Activated T-cell treated with anti-CD3 and anti-CD28 coated beads, Interleukin-2, amount 50 U/mL, for 4 hours (primary cell): ENCODE measurements at regions not wholly inside any gene's neighbourhood (a gene's known extent, or its start where the extent isn't known, plus 50 kb on each side); places are given as distances from the start of the nearest gene placed in this dataset.

ENCODE experiments used
- ATAC-seq, 2 donors: fragments of 200-7000 bp; cut with Tn5 transposase; one replicate each; pipeline ENCODE4 v1.10.0; 2021
- DNase-seq: peaks from one replicate; pipeline ENCODE4 v3.0.0-alpha.2; 2020
- H3K27me3 Mint-ChIP-seq: one replicate; pipeline ENCODE4 v1.8.0; 2021; ENCODE audit warnings: low read depth, mixed read lengths
- H3K36me3 Mint-ChIP-seq: one replicate; pipeline ENCODE4 v1.8.0; 2022; ENCODE audit warnings: mixed read lengths; ENCODE audit not compliant: insufficient read depth
- H3K4me1 Mint-ChIP-seq: one replicate; pipeline ENCODE4 v1.8.0; 2021; ENCODE audit warnings: low read depth, mixed read lengths
- H3K4me3 Mint-ChIP-seq: one replicate; pipeline ENCODE4 v1.8.0; 2021; ENCODE audit warnings: mild to moderate bottlenecking, moderate library complexity, mixed read lengths
- H3K9me3 Mint-ChIP-seq: one replicate; pipeline ENCODE4 v1.8.0; 2021; ENCODE audit warnings: mixed read lengths

DNA sequence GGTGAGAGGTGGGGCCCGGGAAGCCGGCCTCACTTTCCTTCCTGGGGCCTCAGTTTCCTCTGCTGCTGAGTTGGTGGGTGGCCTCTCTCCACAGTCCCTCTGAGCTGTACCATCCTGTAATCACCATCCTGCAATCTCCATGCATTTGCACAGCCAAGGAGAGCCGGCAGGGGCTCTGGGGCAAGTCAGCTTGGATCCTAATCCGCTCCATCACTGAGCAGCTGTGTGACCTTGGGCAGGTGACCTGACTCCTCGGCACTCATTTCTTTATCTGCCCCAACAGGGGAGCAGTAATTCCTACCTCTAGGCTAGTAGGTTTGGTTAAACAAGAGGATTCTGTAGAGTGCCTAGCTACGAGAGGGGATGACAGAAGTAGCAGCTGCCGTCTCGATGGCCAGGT lies 88.2 kb upstream of the ZNF618 start:
- no peak overlapping the region for H3K4me3 Mint-ChIP-seq
- ATAC-seq: no peak
- no peaks in the 10 kb centered on the region for H3K4me1 Mint-ChIP-seq
- peaks cover 3% of the 10 kb centered on the region for H3K27me3 Mint-ChIP-seq
- DNase-seq: no peak
- H3K9me3 Mint-ChIP-seq: no peaks in the 10 kb centered on the region
- no peaks in the 10 kb centered on the region for H3K36me3 Mint-ChIP-seq

DNA sequence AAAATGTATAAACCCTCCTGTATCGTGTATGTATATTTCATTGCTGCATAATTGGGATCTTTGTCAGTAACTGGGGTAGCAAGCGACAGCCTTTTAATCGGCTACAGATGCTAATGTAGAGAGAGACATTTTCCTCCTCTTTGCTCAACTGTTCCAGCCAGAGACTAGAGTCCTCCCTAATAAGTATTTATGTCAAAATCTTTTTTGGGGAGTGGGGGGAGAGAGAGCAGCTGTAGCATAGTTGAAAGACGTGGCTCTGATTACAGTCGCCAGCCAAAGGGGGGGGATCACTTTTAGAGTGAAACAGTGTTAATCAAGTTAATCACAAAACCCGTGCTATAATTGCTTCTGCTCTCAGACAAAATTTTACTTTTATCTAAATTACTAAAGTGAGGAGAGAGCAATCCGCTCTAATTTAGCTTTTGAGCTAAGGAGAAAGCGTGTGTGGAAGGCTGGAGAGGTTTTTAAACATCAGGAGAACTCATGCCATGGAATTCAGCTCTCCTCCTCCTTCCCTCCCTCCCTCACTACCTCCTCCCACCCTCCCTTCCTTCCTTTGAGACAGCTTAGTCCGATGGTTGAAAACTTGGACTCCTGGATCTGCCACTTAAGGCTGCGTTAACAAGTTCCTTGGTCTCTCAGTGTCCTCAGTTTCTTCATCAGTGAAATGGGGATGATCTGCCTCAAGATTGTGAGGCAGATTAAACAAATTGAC lies 87.3 kb upstream of the ZNF618 start:
- Mint-ChIP-seq H3K36me3 (no peaks in the 10 kb centered on the region), H3K9me3 (no peaks in the 10 kb centered on the region), H3K27me3 (peaks cover 3% of the 10 kb centered on the region), H3K4me1 (no peaks in the 10 kb centered on the region), H3K4me3 (no peak overlapping the region)
- ATAC-seq (no peak), DNase-seq (no peak)

DNA sequence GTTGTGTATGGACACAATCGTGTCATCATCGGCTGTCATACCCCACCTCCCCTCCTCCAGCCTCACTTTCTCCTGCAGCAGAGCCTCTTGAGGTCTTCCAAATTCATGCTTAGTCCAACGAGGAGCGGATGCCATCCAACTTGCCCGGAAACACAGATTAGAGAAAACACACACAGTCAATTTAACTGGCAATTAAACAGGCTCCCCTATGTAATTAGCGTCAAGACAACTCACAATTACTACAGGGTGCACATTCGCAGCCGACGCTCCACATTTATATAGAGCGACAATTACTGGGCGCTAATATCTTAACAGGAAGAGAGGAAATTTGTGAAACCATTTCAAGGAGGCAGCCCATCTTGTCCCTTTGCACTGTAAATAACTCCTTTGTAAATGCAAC lies 86.0 kb upstream of the ZNF618 start:
- DNase-seq (no peak), ATAC-seq (no peak)
- Mint-ChIP-seq H3K9me3 (no peaks in the 10 kb centered on the region), H3K4me1 (no peaks in the 10 kb centered on the region), H3K36me3 (no peaks in the 10 kb centered on the region), H3K4me3 (no peak overlapping the region), H3K27me3 (no peaks in the 10 kb centered on the region)

DNA sequence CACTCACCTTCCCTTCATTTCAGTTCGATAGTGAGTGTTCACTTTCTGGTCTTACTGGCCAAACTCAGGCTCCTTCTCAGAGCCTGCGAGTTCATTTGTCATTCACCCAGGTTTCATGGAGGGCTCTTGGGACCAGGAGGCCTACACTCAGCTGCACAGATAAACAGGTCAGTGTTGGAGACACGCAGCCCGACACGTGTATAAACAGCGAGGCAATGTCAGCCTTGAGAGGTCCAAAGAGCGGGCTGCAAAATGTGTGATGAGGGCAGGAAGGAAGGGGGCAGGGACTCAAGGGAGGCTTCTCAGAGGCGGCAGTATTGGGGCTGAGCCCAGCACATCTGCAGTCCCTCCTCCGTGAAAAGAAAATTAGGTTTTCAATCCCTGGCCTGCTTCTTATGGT lies 82.6 kb upstream of the ZNF618 start:
- ATAC-seq: no peak
- Mint-ChIP-seq H3K9me3 (no peaks in the 10 kb centered on the region), H3K4me3 (no peak overlapping the region)

DNA sequence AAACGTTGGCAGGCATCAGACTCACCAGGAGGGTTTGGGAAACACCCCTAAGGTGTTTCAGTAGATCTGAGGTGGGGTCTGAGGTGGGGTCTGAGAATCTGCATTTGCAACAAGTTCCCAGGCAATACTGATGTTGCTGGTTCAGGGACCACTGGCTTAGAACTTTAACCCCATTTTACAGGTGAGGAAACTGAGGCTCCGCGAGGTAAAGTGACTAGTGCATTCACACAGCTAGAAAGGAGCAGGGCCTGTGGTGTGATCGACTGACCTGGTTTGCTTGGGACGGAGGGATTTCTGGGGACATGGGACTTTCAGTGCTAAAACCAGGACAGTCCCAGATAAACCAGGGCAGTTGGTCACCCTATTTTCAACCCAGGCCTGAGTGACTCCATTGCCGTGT lies 81.4 kb upstream of the ZNF618 start:
- ATAC-seq: no peak
- no peaks in the 10 kb centered on the region for H3K4me1 Mint-ChIP-seq
- no peaks in the 10 kb centered on the region for H3K36me3 Mint-ChIP-seq
- H3K9me3 Mint-ChIP-seq: no peaks in the 10 kb centered on the region
- DNase-seq: no peak
- no peak overlapping the region for H3K4me3 Mint-ChIP-seq
- H3K27me3 Mint-ChIP-seq: peaks cover 3% of the 10 kb centered on the region

More for the DNA sequence above, 82.6 kb upstream of the ZNF618 start:
- no peak for DNase-seq
- Mint-ChIP-seq H3K27me3 (peaks cover 3% of the 10 kb centered on the region), H3K36me3 (no peaks in the 10 kb centered on the region), H3K4me1 (no peaks in the 10 kb centered on the region)

DNA sequence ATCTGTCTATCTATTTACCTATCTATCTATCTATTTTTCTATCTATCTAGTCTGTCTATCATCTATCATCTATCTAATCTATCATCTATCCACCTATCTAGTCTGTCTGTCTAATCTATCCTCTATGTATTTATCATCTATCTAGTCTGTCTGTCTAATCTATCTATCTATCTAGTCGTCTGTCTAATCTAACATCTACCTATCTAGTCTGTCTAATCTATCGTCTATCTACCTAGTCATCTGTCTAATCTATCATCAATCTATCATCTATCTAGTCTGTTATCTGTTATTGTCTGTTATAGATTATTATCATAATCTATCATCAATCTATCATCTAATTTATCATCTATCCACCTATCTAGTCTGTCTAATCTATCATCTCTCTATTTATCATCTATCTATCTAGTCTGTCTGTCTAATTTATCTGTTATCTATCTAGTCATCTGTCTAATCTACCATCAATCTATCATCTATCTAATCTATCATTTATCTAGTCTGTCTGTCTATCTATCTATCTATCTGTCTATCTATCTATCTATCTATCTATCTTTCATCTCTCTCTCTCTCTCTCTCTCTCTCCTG lies 80.2 kb upstream of the ZNF618 start:
- H3K36me3 Mint-ChIP-seq: no peaks in the 10 kb centered on the region
- no peak overlapping the region for H3K4me3 Mint-ChIP-seq
- ATAC-seq: no peak
- DNase-seq: no peak
- H3K27me3 Mint-ChIP-seq: peaks cover 6% of the 10 kb centered on the region
- H3K4me1 Mint-ChIP-seq: no peaks in the 10 kb centered on the region
- no peaks in the 10 kb centered on the region for H3K9me3 Mint-ChIP-seq

DNA sequence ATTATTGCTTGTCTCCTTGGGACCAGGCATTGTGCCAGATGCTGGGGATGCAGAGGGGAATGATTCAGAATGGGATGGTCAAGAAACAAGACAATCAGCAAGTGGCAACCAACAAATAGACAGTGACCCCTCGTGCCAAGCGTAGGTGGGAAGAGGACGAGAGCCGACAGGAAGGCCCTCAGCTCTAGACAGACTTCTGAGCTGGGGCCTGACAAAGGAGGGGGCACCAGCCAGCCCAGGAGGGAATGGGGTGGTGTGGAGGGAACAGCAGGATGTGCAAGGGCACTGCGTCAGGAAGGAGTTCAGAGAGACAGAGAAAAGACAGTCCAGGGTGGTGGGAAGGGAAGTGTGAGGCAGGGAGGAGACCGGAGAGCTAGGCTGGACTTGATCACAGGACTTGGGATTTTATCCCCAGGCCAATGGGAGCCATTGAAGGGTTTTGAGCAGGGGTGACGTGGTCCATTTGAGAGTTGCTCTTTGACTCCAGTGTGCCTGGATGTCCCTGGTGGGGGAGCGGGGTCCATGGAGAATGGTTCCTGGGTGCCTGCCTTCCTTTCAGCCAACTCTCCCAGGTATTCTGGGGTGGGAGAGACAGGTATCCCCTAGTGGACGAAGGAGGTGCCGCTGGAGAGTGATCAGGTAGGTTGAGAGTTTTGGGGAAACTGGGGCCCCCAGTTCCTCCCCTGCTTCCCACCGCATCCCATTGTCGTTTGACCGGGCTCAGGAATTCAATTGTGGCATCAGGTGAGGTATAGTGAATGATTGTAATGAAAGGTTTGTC lies 79.3 kb upstream of the ZNF618 start:
- Mint-ChIP-seq H3K36me3 (no peaks in the 10 kb centered on the region), H3K27me3 (peaks cover 8% of the 10 kb centered on the region), H3K4me1 (no peaks in the 10 kb centered on the region), H3K9me3 (no peaks in the 10 kb centered on the region), H3K4me3 (no peak overlapping the region)
- ATAC-seq (no peak), DNase-seq (no peak)

DNA sequence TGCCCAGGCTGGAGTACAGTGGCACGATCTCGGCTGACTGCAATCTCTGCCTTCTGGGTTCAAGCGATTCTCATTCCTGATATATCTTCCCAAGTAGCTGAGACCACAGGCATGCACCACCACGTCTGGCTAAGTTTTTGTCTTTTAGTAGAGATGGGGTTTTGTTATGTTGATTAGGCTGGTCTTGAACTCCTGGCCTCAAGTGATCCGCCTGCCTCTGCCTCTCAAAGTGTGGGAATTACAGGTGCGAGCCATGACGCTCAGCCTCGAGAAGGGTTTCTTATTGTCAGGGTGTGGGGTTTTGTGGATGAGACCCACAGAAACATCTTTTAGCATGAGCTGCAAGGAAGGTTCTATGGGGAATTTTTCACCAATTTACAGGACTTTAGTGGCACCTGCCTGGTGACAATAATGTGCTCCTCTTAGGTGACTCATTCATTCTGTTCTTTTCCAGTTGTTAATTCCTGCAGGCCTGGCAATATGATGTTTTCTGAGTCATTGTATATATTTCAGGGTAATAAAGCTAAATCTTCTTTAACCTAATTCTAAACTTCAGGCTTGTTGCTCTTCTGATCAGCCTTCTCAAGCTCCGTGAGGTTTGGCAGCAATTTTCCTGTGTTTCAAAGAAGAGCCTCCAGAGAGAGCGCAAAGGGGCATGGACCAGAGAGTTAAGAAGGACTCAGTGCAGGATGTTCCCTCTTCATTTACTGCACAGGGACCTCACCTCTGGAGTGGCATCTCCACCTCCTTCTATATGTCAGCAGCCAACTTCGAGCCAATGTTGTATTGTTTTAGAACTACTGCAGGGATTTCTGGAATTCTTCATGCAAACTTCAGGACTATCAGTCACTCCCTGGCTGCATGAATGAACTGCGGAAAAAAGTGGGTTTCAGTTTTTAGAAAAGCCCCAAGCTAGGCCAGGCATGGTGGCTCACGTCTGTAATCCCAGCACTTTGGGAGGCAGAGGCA lies 77.8 kb upstream of the ZNF618 start:
- Mint-ChIP-seq H3K4me1 (no peaks in the 10 kb centered on the region), H3K36me3 (no peaks in the 10 kb centered on the region), H3K4me3 (no peak overlapping the region), H3K9me3 (no peaks in the 10 kb centered on the region), H3K27me3 (peaks cover 8% of the 10 kb centered on the region)
- DNase-seq (no peak), ATAC-seq (no peak)

DNA sequence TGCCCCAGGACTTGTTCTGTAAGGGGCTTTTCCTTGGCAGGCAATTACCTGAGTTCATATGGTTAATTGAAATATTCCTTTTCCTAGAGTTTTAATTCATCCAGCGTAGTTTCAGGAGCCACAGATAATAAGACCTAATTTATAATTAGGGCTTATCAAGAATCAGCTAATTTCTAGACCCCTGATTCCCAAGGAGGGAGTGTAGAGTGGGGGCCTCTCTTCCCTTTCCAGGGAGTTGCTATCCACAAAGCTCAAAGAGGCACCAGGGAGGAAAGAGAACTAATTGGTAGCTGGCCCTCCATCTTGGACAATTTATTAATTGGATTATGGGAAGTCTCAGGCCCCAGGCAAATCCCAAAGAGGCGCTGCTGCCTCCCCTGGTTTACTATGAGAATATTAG lies 75.8 kb upstream of the ZNF618 start:
- no peak for ATAC-seq
- no peak overlapping the region for H3K4me3 Mint-ChIP-seq
- H3K36me3 Mint-ChIP-seq: no peaks in the 10 kb centered on the region
- H3K9me3 Mint-ChIP-seq: no peaks in the 10 kb centered on the region
- H3K4me1 Mint-ChIP-seq: peaks cover 1% of the 10 kb centered on the region
- DNase-seq: no peak
- H3K27me3 Mint-ChIP-seq: peaks cover 10% of the 10 kb centered on the region

DNA sequence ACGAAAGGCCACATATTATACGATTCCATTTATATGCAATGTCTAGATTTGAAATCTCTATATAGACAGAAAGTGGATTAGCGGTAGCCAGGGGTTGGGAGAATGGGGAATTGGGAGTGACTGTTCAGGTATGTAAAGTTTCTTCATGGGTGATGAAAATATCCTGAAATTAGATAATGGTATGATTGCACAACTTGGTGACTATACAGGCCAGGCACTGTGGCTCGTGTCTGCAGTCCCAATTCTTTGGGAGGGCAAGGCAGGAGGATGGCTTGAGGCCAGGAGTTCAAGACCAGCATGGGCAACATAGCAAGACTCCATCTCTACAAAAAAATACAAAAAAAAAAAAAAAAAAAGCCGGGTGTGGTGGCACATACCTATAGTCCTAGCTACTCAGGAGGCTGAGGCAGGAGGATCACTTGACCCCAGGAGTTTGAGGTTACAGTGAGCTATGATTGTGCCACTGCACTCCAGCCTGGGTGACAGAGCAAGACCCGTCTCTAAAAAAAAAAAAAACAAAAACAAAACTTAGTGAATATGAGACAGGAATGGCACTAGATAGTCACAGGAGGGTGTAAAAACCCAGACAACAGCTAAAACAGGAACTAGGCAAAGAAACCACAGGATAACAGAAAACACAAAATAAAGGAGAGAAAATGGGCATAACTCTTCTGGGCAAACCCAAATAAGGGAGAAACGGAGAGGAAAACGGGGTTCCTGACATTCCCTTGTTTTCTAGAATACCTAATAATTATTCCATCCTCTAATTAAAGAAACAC lies 72.1 kb upstream of the ZNF618 start:
- Mint-ChIP-seq H3K4me3 (no peak overlapping the region), H3K4me1 (peaks cover 1% of the 10 kb centered on the region), H3K9me3 (no peaks in the 10 kb centered on the region), H3K36me3 (no peaks in the 10 kb centered on the region), H3K27me3 (peaks cover 11% of the 10 kb centered on the region)
- DNase-seq: no peak
- no peak for ATAC-seq

DNA sequence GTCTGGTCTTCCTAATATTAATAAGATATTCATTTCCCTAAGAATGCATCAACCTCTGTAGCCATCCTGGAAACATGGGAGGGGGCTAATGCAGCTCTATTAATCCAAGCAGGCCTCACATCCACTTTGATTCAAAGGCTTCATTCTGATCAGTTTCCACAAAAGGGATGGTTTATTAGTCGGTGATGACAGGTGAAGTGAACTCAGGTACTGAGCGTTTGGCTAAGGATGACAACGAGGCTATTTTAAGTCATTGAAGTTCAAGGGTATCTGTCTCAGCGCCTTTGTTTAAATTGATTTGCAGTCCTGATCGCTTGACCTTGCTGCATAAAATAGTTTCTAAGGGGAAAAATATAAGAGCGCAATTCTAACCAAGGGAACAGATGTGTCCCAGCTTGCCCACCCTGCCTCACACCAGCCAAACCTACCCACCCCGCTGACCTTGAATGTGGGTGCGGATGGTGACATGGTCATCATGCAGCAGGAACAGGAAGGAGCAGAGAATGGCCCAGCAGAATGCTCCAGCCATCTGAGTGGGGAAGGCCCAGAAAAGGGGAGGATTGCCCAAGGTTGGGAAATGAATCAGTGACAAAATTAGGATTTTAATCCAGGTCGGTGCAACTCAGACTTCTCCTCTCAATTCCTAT lies 70.5 kb upstream of the ZNF618 start:
- H3K9me3 Mint-ChIP-seq: no peaks in the 10 kb centered on the region
- ATAC-seq: no peak
- DNase-seq: no peak
- no peak overlapping the region for H3K4me3 Mint-ChIP-seq
- H3K36me3 Mint-ChIP-seq: no peaks in the 10 kb centered on the region
- H3K27me3 Mint-ChIP-seq: peaks cover 8% of the 10 kb centered on the region
- peaks cover 1% of the 10 kb centered on the region for H3K4me1 Mint-ChIP-seq

DNA sequence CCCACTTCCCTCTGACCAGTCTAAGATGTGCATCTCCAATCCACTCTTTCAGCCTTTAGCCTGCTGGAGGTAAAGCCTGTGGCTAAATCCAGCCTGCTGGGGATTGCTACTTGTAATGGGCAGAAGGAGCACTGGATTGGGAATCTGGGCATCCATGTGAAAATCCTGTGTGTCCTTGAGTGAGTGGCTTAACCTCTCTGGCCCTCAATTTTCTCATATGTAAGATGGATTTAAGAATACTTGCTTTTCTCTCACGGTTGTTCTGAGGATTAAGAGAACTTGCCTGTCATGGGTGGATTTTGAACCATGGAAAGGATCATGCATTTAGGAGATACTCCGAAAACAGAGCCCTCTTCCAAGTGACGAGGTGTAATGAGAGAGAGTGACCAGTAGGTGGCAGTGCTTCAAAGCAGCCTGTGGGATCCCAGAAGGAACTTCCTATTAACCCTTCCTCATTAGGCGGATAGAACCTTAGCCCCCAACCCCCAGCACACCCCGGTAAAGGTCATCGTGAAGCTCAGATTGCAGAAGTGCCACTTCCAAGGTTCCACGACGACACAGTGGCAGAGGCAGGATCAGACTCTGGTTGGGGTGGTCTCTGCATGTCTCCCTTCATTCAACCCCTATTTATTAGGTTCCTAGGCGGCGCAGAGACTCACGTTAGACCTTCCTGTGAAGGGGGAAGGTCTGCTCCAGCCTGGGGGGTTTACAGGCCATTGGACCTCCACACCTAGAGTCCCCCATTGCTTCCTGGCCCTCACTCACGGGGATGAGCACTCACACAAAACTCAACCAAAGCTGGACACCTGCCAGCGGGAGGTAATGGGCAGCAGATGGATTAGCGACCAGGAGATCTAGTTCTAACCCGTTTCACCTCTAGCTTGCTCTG lies 68.7 kb upstream of the ZNF618 start:
- no peaks in the 10 kb centered on the region for H3K36me3 Mint-ChIP-seq
- H3K9me3 Mint-ChIP-seq: no peaks in the 10 kb centered on the region
- H3K4me3 Mint-ChIP-seq: no peak overlapping the region
- DNase-seq (no peak), ATAC-seq (no peak)
- peaks cover 10% of the 10 kb centered on the region for H3K27me3 Mint-ChIP-seq
- peaks cover 1% of the 10 kb centered on the region for H3K4me1 Mint-ChIP-seq
